ENCODE measurements at regions not wholly inside any gene's neighbourhood (a gene's known extent, or its start where the extent isn't known, plus 50 kb on each side); places are given as distances from the start of the nearest gene placed in this dataset.
"Not testable (repeated sequence)": the region's sequence is repeated elsewhere in the genome, so short reads cannot be mapped to it uniquely, and the experiment has no call there.

DNA sequence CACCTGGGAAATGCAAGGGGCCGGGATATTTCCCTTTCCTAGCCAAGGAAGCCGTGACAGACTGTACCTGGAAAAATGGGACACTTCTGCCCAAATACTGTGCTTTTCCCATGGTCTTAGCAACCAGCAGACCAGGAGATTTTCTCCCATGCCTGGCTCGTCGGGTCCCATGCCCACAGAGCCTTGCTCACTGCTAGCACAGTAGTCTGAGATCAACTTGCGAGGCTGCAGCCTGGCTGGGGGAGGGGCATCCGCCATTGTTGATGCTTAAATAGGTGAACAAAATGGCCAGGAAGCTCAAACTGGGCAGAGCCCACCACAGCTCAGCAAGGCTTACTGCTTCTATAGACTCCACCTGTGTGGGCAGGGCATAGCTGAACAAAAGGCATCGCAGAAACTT lies 165.8 kb upstream of the ELAVL2 start:
- not testable (repeated sequence) for H3K36me3 ChIP-seq (ENCODE audit: control insufficient read depth, insufficient read depth, low read length); H3K9me3 ChIP-seq (ENCODE audit: control insufficient read depth, low read length)
- WGBS, 2 experiments = 94 to 95% methylated on average over 7 of the region's 7 CpGs

DNA sequence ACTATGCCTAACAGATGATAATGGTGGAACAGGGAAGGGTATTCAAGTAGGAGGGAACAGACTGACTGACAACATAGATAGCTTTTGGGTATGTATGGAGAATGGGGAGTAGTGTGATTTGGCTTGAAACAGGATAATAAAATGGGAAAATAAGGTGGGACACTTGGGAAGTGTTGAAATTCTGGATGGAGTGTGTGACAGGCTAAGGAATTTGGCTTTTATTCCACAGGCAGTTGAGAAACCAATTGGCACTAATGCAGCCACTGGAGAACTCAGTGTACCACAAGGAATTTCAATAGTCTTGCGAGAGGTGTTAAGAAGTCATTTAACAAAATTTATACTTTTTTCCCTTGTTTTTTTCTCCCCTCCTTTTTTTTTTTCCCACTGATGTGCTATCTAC lies 153.5 kb upstream of the ELAVL2 start:
- no peak overlapping the region for H3K27ac ChIP-seq (ENCODE audit: insufficient read depth, low read depth, low read length, poor library complexity, severe bottlenecking)
- no peak overlapping the region for H3K4me3 ChIP-seq (ENCODE audit: insufficient read depth, low read depth, low read length)
- WGBS, 2 experiments = 100% methylated on average over 1 of the region's 1 CpG
- no peaks in the 10 kb centered on the region for H3K27me3 ChIP-seq (ENCODE audit: control insufficient read depth, insufficient read depth, low read length, poor library complexity, severe bottlenecking)
- no peaks in the 10 kb centered on the region for H3K36me3 ChIP-seq (ENCODE audit: control insufficient read depth, insufficient read depth, low read length)
- H3K4me1 ChIP-seq (ENCODE audit: control insufficient read depth, insufficient read depth, low read length) = no peaks in the 10 kb centered on the region
- no peaks in the 10 kb centered on the region for H3K9me3 ChIP-seq (ENCODE audit: control insufficient read depth, low read length)

More for the DNA sequence above, 165.8 kb upstream of the ELAVL2 start:
- not testable (repeated sequence) for H3K27me3 ChIP-seq (ENCODE audit: control insufficient read depth, insufficient read depth, low read length, poor library complexity, severe bottlenecking); H3K27ac ChIP-seq (ENCODE audit: insufficient read depth, low read depth, low read length, poor library complexity, severe bottlenecking); H3K4me1 ChIP-seq (ENCODE audit: control insufficient read depth, insufficient read depth, low read length); H3K4me3 ChIP-seq (ENCODE audit: insufficient read depth, low read depth, low read length)

GRCh38 chr9:23962101-23962500 lies 136.1 kb upstream of the ELAVL2 start:
- Histone ChIP-seq H3K9me3 (ENCODE audit: control insufficient read depth, low read length) (no peaks in the 10 kb centered on the region), H3K4me3 (ENCODE audit: insufficient read depth, low read depth, low read length) (no peak overlapping the region), H3K4me1 (ENCODE audit: control insufficient read depth, insufficient read depth, low read length) (no peaks in the 10 kb centered on the region), H3K27me3 (ENCODE audit: control insufficient read depth, insufficient read depth, low read length, poor library complexity, severe bottlenecking) (no peaks in the 10 kb centered on the region), H3K36me3 (ENCODE audit: control insufficient read depth, insufficient read depth, low read length) (no peaks in the 10 kb centered on the region), H3K27ac (ENCODE audit: insufficient read depth, low read depth, low read length, poor library complexity, severe bottlenecking) (no peak overlapping the region)
- 73 to 92% methylated on average over 2 of the region's 2 CpGs for WGBS, 2 experiments

- Histone ChIP-seq H3K4me3 (ENCODE audit: insufficient read depth, low read depth, low read length) (no peak overlapping the region), H3K36me3 (ENCODE audit: control insufficient read depth, insufficient read depth, low read length) (no peaks in the 10 kb centered on the region), H3K9me3 (ENCODE audit: control insufficient read depth, low read length) (no peaks in the 10 kb centered on the region), H3K27ac (ENCODE audit: insufficient read depth, low read depth, low read length, poor library complexity, severe bottlenecking) (no peak overlapping the region), H3K27me3 (ENCODE audit: control insufficient read depth, insufficient read depth, low read length, poor library complexity, severe bottlenecking) (no peaks in the 10 kb centered on the region), H3K4me1 (ENCODE audit: control insufficient read depth, insufficient read depth, low read length) (no peaks in the 10 kb centered on the region)
- 89 to 98% methylated on average over 6 of the region's 6 CpGs for WGBS, 2 experiments
These were observed 119.9 kb upstream of the ELAVL2 start for GRCh38 chr9:23945897-23946296.

GRCh38 chr9:23941051-23941450 lies 115.0 kb upstream of the ELAVL2 start:
- WGBS, 2 experiments = 93 to 94% methylated on average over 3 of the region's 3 CpGs
- no peak overlapping the region for H3K27ac ChIP-seq (ENCODE audit: insufficient read depth, low read depth, low read length, poor library complexity, severe bottlenecking)
- H3K36me3 ChIP-seq (ENCODE audit: control insufficient read depth, insufficient read depth, low read length) = no peaks in the 10 kb centered on the region

GRCh38 chr9:23938908-23939307 lies 112.9 kb upstream of the ELAVL2 start:
- 97 to 100% methylated on average over 1 of the region's 1 CpG for WGBS, 2 experiments
- Histone ChIP-seq H3K36me3 (ENCODE audit: control insufficient read depth, insufficient read depth, low read length) (no peaks in the 10 kb centered on the region), H3K27ac (ENCODE audit: insufficient read depth, low read depth, low read length, poor library complexity, severe bottlenecking) (no peak overlapping the region), H3K9me3 (ENCODE audit: control insufficient read depth, low read length) (no peaks in the 10 kb centered on the region), H3K4me1 (ENCODE audit: control insufficient read depth, insufficient read depth, low read length) (no peaks in the 10 kb centered on the region), H3K27me3 (ENCODE audit: control insufficient read depth, insufficient read depth, low read length, poor library complexity, severe bottlenecking) (no peaks in the 10 kb centered on the region), H3K4me3 (ENCODE audit: insufficient read depth, low read depth, low read length) (no peak overlapping the region)

More at GRCh38 chr9:23941051-23941450, 115.0 kb upstream of the ELAVL2 start:
- Histone ChIP-seq H3K9me3 (ENCODE audit: control insufficient read depth, low read length) (no peaks in the 10 kb centered on the region), H3K27me3 (ENCODE audit: control insufficient read depth, insufficient read depth, low read length, poor library complexity, severe bottlenecking) (no peaks in the 10 kb centered on the region), H3K4me3 (ENCODE audit: insufficient read depth, low read depth, low read length) (no peak overlapping the region), H3K4me1 (ENCODE audit: control insufficient read depth, insufficient read depth, low read length) (no peaks in the 10 kb centered on the region)

GRCh38 chr9:23934291-23934906 lies 108.4 kb upstream of the ELAVL2 start:
- Histone ChIP-seq H3K36me3 (ENCODE audit: control insufficient read depth, insufficient read depth, low read length) (no peaks in the 10 kb centered on the region), H3K27me3 (ENCODE audit: control insufficient read depth, insufficient read depth, low read length, poor library complexity, severe bottlenecking) (no peaks in the 10 kb centered on the region), H3K9me3 (ENCODE audit: control insufficient read depth, low read length) (no peaks in the 10 kb centered on the region), H3K4me3 (ENCODE audit: insufficient read depth, low read depth, low read length) (no peak overlapping the region), H3K27ac (ENCODE audit: insufficient read depth, low read depth, low read length, poor library complexity, severe bottlenecking) (no peak overlapping the region), H3K4me1 (ENCODE audit: control insufficient read depth, insufficient read depth, low read length) (no peaks in the 10 kb centered on the region)
- 75 to 79% methylated on average over 1 of the region's 1 CpG for WGBS, 2 experiments

GRCh38 chr9:23933348-23933747 lies 107.3 kb upstream of the ELAVL2 start:
- Histone ChIP-seq H3K4me1 (ENCODE audit: control insufficient read depth, insufficient read depth, low read length) (no peaks in the 10 kb centered on the region), H3K27ac (ENCODE audit: insufficient read depth, low read depth, low read length, poor library complexity, severe bottlenecking) (no peak overlapping the region), H3K36me3 (ENCODE audit: control insufficient read depth, insufficient read depth, low read length) (no peaks in the 10 kb centered on the region), H3K9me3 (ENCODE audit: control insufficient read depth, low read length) (no peaks in the 10 kb centered on the region), H3K4me3 (ENCODE audit: insufficient read depth, low read depth, low read length) (no peak overlapping the region), H3K27me3 (ENCODE audit: control insufficient read depth, insufficient read depth, low read length, poor library complexity, severe bottlenecking) (no peaks in the 10 kb centered on the region)
- 92 to 99% methylated on average over 2 of the region's 2 CpGs for WGBS, 2 experiments

- Histone ChIP-seq H3K27me3 (ENCODE audit: control insufficient read depth, insufficient read depth, low read length, poor library complexity, severe bottlenecking) (no peaks in the 10 kb centered on the region), H3K27ac (ENCODE audit: insufficient read depth, low read depth, low read length, poor library complexity, severe bottlenecking) (no peak overlapping the region), H3K36me3 (ENCODE audit: control insufficient read depth, insufficient read depth, low read length) (no peaks in the 10 kb centered on the region), H3K9me3 (ENCODE audit: control insufficient read depth, low read length) (no peaks in the 10 kb centered on the region), H3K4me1 (ENCODE audit: control insufficient read depth, insufficient read depth, low read length) (no peaks in the 10 kb centered on the region), H3K4me3 (ENCODE audit: insufficient read depth, low read depth, low read length) (no peak overlapping the region)
These were observed 100.3 kb upstream of the ELAVL2 start for GRCh38 chr9:23926368-23926767.

DNA sequence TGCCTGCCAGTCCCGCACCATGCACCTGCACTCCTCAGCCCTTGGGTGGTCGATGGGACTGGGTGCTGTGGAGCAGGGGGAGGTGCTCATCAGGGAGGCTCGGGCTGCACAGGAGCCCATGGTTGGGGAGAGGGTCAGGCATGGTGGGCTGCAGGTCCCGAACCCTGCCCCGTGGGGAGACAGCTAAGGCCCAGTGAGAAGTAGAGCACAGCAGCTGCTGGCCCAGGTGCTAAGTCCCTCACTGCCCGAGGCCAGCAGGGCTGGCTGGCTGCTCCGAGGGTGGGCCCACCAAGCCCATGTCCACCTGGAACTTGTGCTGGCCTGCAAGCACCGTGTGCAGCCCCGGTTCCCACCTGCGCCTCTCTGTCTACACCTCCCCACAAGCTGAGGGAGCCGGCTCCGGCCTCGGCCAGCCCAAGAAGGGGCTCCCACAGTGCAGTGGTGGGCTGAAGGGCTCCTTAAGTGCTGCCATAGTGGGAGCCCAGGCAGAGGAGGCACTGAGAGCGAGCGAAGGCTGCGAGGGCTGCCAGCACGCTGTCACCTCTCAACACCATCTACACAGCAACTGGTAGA lies 88.5 kb upstream of the ELAVL2 start:
- no peaks in the 10 kb centered on the region for H3K27me3 ChIP-seq (ENCODE audit: control insufficient read depth, insufficient read depth, low read length, poor library complexity, severe bottlenecking)
- no peaks in the 10 kb centered on the region for H3K4me1 ChIP-seq (ENCODE audit: control insufficient read depth, insufficient read depth, low read length)
- 96 to 97% methylated on average over 14 to 17 of the region's 17 CpGs for WGBS, 2 experiments
- H3K36me3 ChIP-seq (ENCODE audit: control insufficient read depth, insufficient read depth, low read length) = no peaks in the 10 kb centered on the region
- H3K9me3 ChIP-seq (ENCODE audit: control insufficient read depth, low read length) = no peaks in the 10 kb centered on the region
- H3K27ac ChIP-seq (ENCODE audit: insufficient read depth, low read depth, low read length, poor library complexity, severe bottlenecking) = no peak overlapping the region
- no peak overlapping the region for H3K4me3 ChIP-seq (ENCODE audit: insufficient read depth, low read depth, low read length)
